Mucosa of descending colon (tissue), 3 donors: ENCODE measurements at regions not wholly inside any gene's neighbourhood (a gene's known extent, or its start where the extent isn't known, plus 50 kb on each side); places are given as distances from the start of the nearest gene placed in this dataset.

Experiments
- ATAC-seq: fragments of 200-7000 bp; cut with Tn5 transposase; one replicate; pipeline ENCODE4 v1.9.1; 2020; ENCODE audit warnings: mild to moderate bottlenecking, moderate library complexity
- DNase-seq, 3 donors: peaks; one replicate each; pipeline ENCODE4 v3.0.0-alpha.2; 2020
- H3K36me3 ChIP-seq: fragments of 200-600 bp; one replicate; pipeline ENCODE4 v1.8.0; 2021; ENCODE audit warnings: low read depth, mild to moderate bottlenecking
- H3K4me1 ChIP-seq: fragments of 200-600 bp; one replicate; pipeline ENCODE4 v1.8.0; 2021; ENCODE audit warnings: low read depth, mild to moderate bottlenecking
- H3K4me3 ChIP-seq: fragments of 200-600 bp; one replicate; pipeline ENCODE4 v1.8.0; 2021; ENCODE audit warnings: mild to moderate bottlenecking
- H3K9me3 ChIP-seq: fragments of 200-600 bp; one replicate; pipeline ENCODE4 v1.8.0; 2021; ENCODE audit warnings: mild to moderate bottlenecking
- CTCF ChIP-seq: fragments of 200-600 bp; IDR thresholded peaks from one replicate; pipeline ENCODE4 v1.8.0; 2022; ENCODE audit warnings: antibody characterized with exemption, mild to moderate bottlenecking
- intact Hi-C, 2 donors: fragments of 100-400 bp; cut with DNase I in 1 of 2; cut with micrococcal nuclease in 1 of 2; formaldehyde crosslinking; loops; one replicate each; pipeline versions ENCODE4 v1.11.0 to v1.11.1; 2022; cut with DNase I, micrococcal nuclease
- donor health status: DM: no; HTN: no; CAD: no; lungs with moderate emphysema.
- donor health status: DM: no; HTN: no; CAD: no.
- donor health status: DM: no; HTN: yes; CAD: no.

DNA sequence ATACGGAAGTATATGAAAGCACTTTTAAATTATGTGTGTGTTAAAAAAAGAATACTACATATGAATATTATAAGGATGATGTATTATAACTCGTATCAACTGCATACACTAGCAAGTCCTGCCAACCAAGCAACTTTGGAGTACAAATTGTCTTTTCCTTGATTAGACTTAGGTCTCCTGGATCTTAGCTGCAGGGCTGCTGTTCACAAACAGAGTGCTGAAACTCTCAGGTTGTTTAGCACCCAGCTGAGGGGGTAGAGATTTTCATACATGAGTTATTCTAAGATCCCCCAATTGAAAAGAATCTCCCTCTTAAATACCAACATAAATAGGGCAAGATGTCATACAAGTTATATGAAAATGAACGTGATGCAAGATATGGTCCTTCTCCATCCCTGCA is 149.8 kb upstream of the TNC start:
- no peaks in the 10 kb centered on the region for H3K4me1 ChIP-seq
- ATAC-seq = no peak
- H3K4me3 ChIP-seq = no peak overlapping the region
- TF ChIP-seq CTCF = no peak
- no peaks in the 10 kb centered on the region for H3K36me3 ChIP-seq
- DNase-seq = no peak
- no peaks in the 10 kb centered on the region for H3K9me3 ChIP-seq
- intact Hi-C loops = no loop called here

DNA sequence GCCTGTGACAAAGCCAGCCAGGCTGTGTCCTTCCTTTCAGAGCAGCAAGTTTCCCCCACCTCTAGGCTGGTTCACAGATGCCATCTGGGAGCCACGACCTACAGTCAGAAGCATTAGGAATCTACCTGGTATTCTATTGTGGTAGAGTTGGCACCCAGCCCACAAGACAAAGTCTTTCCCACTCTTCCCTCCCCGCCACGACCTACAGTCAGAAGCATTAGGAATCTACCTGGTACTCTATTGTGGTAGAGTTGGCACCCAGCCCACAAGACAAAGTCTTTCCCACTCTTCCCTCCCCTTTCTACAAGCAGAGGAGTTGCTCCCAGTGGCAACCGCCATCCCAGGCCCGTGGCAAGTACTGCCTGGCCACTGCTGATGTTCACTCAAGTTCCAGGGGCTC is 157.8 kb upstream of the TNC start:
- ATAC-seq = peak; percentile 12
- intact Hi-C loops = no loop called here
- no peak overlapping the region for H3K4me3 ChIP-seq
- H3K9me3 ChIP-seq = no peaks in the 10 kb centered on the region
- no peak for TF ChIP-seq CTCF
- no peak for DNase-seq
- no peaks in the 10 kb centered on the region for H3K36me3 ChIP-seq
- H3K4me1 ChIP-seq = no peaks in the 10 kb centered on the region

GRCh38 chr9:115276621-115277020 is 158.7 kb upstream of the TNC start:
- TF ChIP-seq CTCF = no peak
- H3K36me3 ChIP-seq = no peaks in the 10 kb centered on the region
- intact Hi-C loops = no loop called here
- no peaks in the 10 kb centered on the region for H3K9me3 ChIP-seq
- DNase-seq (no peak), ATAC-seq (no peak)
- H3K4me1 ChIP-seq = no peaks in the 10 kb centered on the region
- no peak overlapping the region for H3K4me3 ChIP-seq

GRCh38 chr9:115277301-115277700 is 159.3 kb upstream of the TNC start:
- Histone ChIP-seq H3K9me3 (no peaks in the 10 kb centered on the region), H3K4me3 (no peak overlapping the region), H3K36me3 (no peaks in the 10 kb centered on the region), H3K4me1 (no peaks in the 10 kb centered on the region)
- no peak for ATAC-seq
- no peak for DNase-seq
- TF ChIP-seq CTCF = no peak
- intact Hi-C loops = no loop called here

DNA sequence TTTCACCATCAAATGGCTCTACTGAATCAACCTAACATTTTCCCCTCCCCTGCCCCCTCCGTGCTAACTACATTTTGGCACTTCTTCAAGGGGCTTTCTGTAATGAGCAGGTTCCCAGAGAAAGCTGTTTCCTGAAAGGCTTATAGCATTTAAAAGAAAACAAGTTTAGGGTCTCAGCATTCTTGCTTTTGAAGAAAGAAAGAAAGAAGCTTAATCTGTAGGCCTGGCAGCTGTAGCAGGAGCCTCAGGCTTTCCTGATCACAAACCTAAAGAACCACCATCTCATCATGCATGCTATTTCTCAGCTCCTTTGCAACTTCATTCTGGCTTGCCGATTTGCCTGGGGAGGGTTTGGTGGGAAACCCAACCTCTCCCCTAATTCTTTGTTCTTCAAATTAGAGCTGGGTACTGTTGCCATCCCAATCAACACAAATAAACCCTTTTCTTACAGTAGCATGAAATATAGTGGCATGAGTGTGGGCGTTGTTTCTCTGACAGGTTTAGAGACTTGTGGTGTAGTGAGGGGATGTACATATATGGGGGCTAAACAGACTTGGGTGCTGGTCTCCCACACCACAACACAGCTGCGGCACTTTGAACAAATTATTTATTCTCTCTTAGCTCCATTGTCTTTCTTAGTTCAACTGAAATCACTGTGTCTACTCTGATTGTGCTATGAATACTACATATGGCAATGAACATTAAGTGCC is 160.5 kb upstream of the TNC start:
- TF ChIP-seq CTCF = no peak
- DNase-seq (no peak), ATAC-seq (no peak)
- Histone ChIP-seq H3K4me3 (no peak overlapping the region), H3K36me3 (no peaks in the 10 kb centered on the region), H3K9me3 (no peaks in the 10 kb centered on the region), H3K4me1 (no peaks in the 10 kb centered on the region)
- intact Hi-C loops = no loop called here

GRCh38 chr9:115283395-115283794 is 165.4 kb upstream of the TNC start:
- TF ChIP-seq CTCF = no peak
- intact Hi-C loops = no loop called here
- DNase-seq (no peak), ATAC-seq (peak; percentile 59)
- Histone ChIP-seq H3K4me1 (no peaks in the 10 kb centered on the region), H3K9me3 (no peaks in the 10 kb centered on the region), H3K4me3 (no peak overlapping the region), H3K36me3 (no peaks in the 10 kb centered on the region)
